CD4-positive, alpha-beta T cell (primary cell): ENCODE measurements at regions not wholly inside any gene's neighbourhood (a gene's known extent, or its start where the extent isn't known, plus 50 kb on each side); places are given as distances from the start of the nearest gene placed in this dataset.

Experiments
- ATAC-seq: fragments of 200-7000 bp; cut with Tn5 transposase; one replicate; pipeline ENCODE4 v1.10.0; 2022; ENCODE audit warnings: mild to moderate bottlenecking; ENCODE audit not compliant: poor library complexity
- CTCF ChIA-PET: fragments of 350-600 bp; sonication (Branson Sonifier 250); formaldehyde crosslinking; loops from one replicate; lab custom pipeline; 2021; ENCODE audit warnings: antibody characterized with exemption, inconsistent platforms; lab: Charles Lee
- POLR2A ChIA-PET: fragments of 350-600 bp; sonication (Branson Sonifier 250); formaldehyde crosslinking; loops from one replicate; lab custom pipeline; 2021; ENCODE audit warnings: antibody characterized with exemption, inconsistent platforms; lab: Charles Lee
- DNase-seq, 14 experiments: peaks; one replicate each; pipeline ENCODE4 v3.0.0-alpha.2; 2013 to 2020; ENCODE audit warnings: mixed read lengths in 2 of 14
- H3K27ac ChIP-seq, 2 donors: one replicate each; pipeline versions ENCODE4 v1.5.1 to v1.7.0; 2013; ENCODE audit warnings: low read length in 2 of 2, low read depth in 1 of 2, mild to moderate bottlenecking in 1 of 2
- H3K27me3 ChIP-seq, 2 experiments: 1 replicate in 1 of 2; 2 replicates in 1 of 2; pipeline versions ENCODE4 v1.6.1 to v1.7.0; 2013; ENCODE audit warnings: low read length in 2 of 2, control low read depth in 1 of 2, mild to moderate bottlenecking in 1 of 2, moderate library complexity in 1 of 2; ENCODE audit not compliant: insufficient read depth in 2 of 2, control insufficient read depth in 1 of 2
- H3K36me3 ChIP-seq: one replicate; pipeline ENCODE4 v1.6.1; 2013; ENCODE audit warnings: low read length, control low read depth; ENCODE audit not compliant: insufficient read depth
- H3K4me1 ChIP-seq: one replicate; pipeline ENCODE4 v1.6.1; 2013; ENCODE audit warnings: low read length, control low read depth; ENCODE audit not compliant: insufficient read depth
- H3K4me3 ChIP-seq: one replicate; pipeline ENCODE4 v1.5.1; 2013; ENCODE audit warnings: mild to moderate bottlenecking, low read length, moderate library complexity
- H3K9me3 ChIP-seq, 2 experiments: 1 replicate in 1 of 2; 2 replicates in 1 of 2; pipeline versions ENCODE4 v1.6.1 to v1.7.0; 2013; ENCODE audit warnings: low read length in 2 of 2, mild to moderate bottlenecking in 2 of 2, control low read depth in 1 of 2, moderate library complexity in 1 of 2; ENCODE audit not compliant: control insufficient read depth in 1 of 2, insufficient read depth in 1 of 2
- H3K27ac Mint-ChIP-seq: one replicate; pipeline ENCODE4 v1.8.0; 2020; ENCODE audit warnings: mixed read lengths
- H3K27me3 Mint-ChIP-seq: one replicate; pipeline ENCODE4 v1.8.0; 2021; ENCODE audit warnings: mixed read lengths
- H3K36me3 Mint-ChIP-seq: one replicate; pipeline ENCODE4 v1.8.0; 2021; ENCODE audit warnings: low read depth, mixed read lengths
- H3K4me1 Mint-ChIP-seq: one replicate; pipeline ENCODE4 v1.8.0; 2021; ENCODE audit warnings: low read depth, mixed read lengths
- H3K4me3 Mint-ChIP-seq: one replicate; pipeline ENCODE4 v1.8.0; 2020; ENCODE audit warnings: mild to moderate bottlenecking, mixed read lengths
- H3K9me3 Mint-ChIP-seq: one replicate; pipeline ENCODE4 v1.8.0; 2020; ENCODE audit warnings: mixed read lengths
- intact Hi-C, 2 experiments: fragments of 100-400 bp; cut with DNase I in 1 of 2; cut with micrococcal nuclease in 1 of 2; formaldehyde crosslinking; loops; one replicate each; pipeline versions ENCODE4 v1.15.1 to v1.9.0; 2023 to 2025; cut with DNase I, micrococcal nuclease
- TF ChIP-seq, protein P1 (sequence below): fragments of 200-600 bp; IDR thresholded peaks from one replicate; pipeline ENCODE4 v1.8.0; 2022; ENCODE audit warnings: antibody characterized with exemption, mild to moderate bottlenecking

DNA sequence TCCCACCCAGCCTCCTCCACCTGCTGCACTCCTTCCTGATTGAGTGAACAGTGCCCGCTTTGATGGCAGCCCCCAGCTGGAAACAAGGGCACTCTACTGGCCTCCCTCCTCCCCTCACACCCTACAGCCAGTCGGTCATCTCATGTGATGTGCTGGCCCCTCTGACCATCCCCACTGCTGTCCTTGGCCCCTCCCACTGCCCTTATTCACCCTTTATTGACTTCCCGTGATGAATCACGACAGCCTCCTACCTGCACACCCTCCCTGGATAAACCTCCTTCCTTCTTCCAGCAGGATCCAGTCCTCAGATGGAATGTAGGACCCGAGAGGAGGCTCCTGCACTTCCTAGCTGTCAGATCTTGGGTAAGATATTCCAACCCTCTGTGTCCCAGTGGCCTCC, 186.5 kb upstream of the SH3BP4 start:
- CTCF ChIA-PET: no interaction called here
- Histone ChIP-seq H3K36me3 (no peaks in the 10 kb centered on the region), H3K9me3 (peaks cover 0 to 7% of the 10 kb centered on the region in 2 experiments), H3K27me3 (peaks cover 0 to 6% of the 10 kb centered on the region in 2 experiments), H3K4me1 (no peaks in the 10 kb centered on the region), H3K4me3 (no peak overlapping the region), H3K27ac (no peak overlapping the region)
- Mint-ChIP-seq H3K27ac (no peak overlapping the region), H3K9me3 (no peaks in the 10 kb centered on the region), H3K4me1 (no peaks in the 10 kb centered on the region), H3K4me3 (no peak overlapping the region), H3K36me3 (no peaks in the 10 kb centered on the region), H3K27me3 (peaks cover 16% of the 10 kb centered on the region)
- POLR2A ChIA-PET: no interaction called here
- TF ChIP-seq, protein P1, sequence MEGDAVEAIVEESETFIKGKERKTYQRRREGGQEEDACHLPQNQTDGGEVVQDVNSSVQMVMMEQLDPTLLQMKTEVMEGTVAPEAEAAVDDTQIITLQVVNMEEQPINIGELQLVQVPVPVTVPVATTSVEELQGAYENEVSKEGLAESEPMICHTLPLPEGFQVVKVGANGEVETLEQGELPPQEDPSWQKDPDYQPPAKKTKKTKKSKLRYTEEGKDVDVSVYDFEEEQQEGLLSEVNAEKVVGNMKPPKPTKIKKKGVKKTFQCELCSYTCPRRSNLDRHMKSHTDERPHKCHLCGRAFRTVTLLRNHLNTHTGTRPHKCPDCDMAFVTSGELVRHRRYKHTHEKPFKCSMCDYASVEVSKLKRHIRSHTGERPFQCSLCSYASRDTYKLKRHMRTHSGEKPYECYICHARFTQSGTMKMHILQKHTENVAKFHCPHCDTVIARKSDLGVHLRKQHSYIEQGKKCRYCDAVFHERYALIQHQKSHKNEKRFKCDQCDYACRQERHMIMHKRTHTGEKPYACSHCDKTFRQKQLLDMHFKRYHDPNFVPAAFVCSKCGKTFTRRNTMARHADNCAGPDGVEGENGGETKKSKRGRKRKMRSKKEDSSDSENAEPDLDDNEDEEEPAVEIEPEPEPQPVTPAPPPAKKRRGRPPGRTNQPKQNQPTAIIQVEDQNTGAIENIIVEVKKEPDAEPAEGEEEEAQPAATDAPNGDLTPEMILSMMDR: no peak
- ATAC-seq (no peak), DNase-seq (no peak)
- intact Hi-C loops: no loop called here

DNA sequence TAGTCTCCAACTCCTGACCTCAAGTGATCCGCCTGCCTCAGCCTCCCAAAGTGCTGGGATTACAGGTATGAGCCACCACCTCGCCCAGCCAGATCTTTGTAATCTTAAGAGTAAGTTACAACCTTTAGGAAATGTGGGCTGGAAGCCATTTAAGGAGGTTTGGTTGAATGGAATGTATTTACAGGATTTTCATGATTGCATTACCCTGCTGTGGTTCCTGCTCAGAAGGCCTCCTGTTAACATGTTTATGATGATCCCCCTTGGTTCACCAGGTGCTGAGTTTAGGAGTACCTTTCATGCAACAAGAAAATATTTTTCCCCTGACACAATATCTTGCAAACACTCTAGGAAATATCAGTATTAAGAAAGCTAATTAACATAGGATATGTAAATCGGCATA, 187.4 kb upstream of the SH3BP4 start:
- Mint-ChIP-seq H3K9me3 (no peaks in the 10 kb centered on the region), H3K4me1 (no peaks in the 10 kb centered on the region), H3K36me3 (no peaks in the 10 kb centered on the region), H3K4me3 (no peak overlapping the region), H3K27me3 (peaks cover 25% of the 10 kb centered on the region), H3K27ac (no peak overlapping the region)
- peaks cover 0 to 9% of the 10 kb centered on the region in 2 experiments for H3K27me3 ChIP-seq
- no peak overlapping the region for H3K27ac ChIP-seq
- CTCF ChIA-PET: no interaction called here
- DNase-seq (no peak), ATAC-seq (no peak)
- intact Hi-C loops: no loop called here
- no peaks in the 10 kb centered on the region for H3K36me3 ChIP-seq
- TF ChIP-seq, protein P1: no peak
- no peak overlapping the region for H3K4me3 ChIP-seq
- POLR2A ChIA-PET: no interaction called here
- no peaks in the 10 kb centered on the region for H3K4me1 ChIP-seq
- peaks cover 0 to 7% of the 10 kb centered on the region in 2 experiments for H3K9me3 ChIP-seq

DNA sequence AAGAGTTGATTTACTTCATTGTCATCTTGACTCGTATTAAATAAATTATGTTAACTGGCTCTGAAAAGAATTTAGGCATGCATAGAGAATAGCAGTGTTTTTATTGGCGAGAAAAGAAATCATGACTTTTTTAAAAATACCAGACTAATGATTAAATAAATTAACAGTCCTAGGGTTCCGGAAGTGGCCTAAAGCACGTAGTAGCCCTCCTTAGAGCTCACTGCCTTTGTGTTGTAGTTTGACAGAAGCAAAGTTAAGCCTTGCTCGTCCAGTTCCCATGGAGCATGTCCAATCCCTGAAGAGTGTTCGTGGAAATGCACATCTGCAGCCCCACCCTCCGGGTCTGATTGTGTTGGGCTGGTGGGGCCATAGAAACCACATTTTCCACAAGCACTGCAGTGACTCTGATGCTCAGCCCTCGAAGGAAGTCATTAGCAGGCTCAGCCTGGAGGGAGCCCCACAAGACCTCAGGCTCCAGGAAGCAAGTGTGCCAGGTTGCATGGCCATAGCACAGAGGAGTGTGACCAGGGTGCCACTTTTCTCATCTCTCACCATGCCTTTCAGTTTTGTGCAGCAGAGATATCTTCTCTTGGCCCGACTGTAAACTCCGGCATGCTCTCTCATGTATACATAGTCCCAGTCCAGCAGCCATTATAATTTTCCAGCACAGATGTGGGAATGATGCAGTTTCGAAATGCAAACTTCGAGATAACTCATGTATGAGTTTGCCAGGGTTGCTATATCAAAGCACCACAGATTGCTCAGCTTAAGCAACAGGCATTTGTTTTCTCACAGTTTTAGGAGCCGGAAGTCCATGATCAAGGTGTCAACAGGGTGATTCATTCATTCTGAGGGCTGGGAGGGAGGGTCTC, 188.6 kb upstream of the SH3BP4 start:
- no peak overlapping the region for H3K4me3 ChIP-seq
- POLR2A ChIA-PET: no interaction called here
- Mint-ChIP-seq H3K27me3 (peaks cover 26% of the 10 kb centered on the region), H3K4me3 (no peak overlapping the region), H3K36me3 (no peaks in the 10 kb centered on the region), H3K4me1 (no peaks in the 10 kb centered on the region), H3K9me3 (no peaks in the 10 kb centered on the region), H3K27ac (no peak overlapping the region)
- no peak overlapping the region for H3K27ac ChIP-seq
- CTCF ChIA-PET: no interaction called here
- DNase-seq (no peak), ATAC-seq (no peak)
- no peaks in the 10 kb centered on the region for H3K4me1 ChIP-seq
- peaks cover 0 to 9% of the 10 kb centered on the region in 2 experiments for H3K27me3 ChIP-seq
- H3K36me3 ChIP-seq: no peaks in the 10 kb centered on the region
- H3K9me3 ChIP-seq: peaks cover 0 to 7% of the 10 kb centered on the region in 2 experiments
- TF ChIP-seq, protein P1: no peak
- intact Hi-C loops: no loop called here
